A673 (cell line): ENCODE measurements at regions not wholly inside any gene's neighbourhood (a gene's known extent, or its start where the extent isn't known, plus 50 kb on each side); places are given as distances from the start of the nearest gene placed in this dataset.

Experiments
- BruUV-seq: library from RNA; stranded (reverse); fragments of 400-500 nt; replicated peaks from 2 replicates; lab custom pipeline; 2021; lab: Mats Ljungman, UMichigan
- CTCF ChIA-PET: fragments of 300-600 bp; sonication (Branson Sonifier 250); formaldehyde crosslinking; loops from one replicate; lab custom pipeline; 2022; ENCODE audit warnings: antibody characterized with exemption; lab: Charles Lee
- POLR2A ChIA-PET: fragments of 300-600 bp; sonication (Branson Sonifier 250); formaldehyde crosslinking; loops from one replicate; lab custom pipeline; 2022; ENCODE audit warnings: antibody characterized with exemption; ENCODE audit not compliant: low non-redundant PET; lab: Charles Lee
- DNase-seq: peaks from one replicate; pipeline ENCODE4 v3.0.0-alpha.2; 2015; ENCODE audit warnings: low spot score
- H3K27ac ChIP-seq: fragments of 200-600 bp; sonication (generic); 2 replicates; pipeline ENCODE4 v1.5.1; 2016; ENCODE audit warnings: mixed run types, low read depth, mild to moderate bottlenecking, mixed read lengths, antibody characterized with exemption, low read length; ENCODE audit not compliant: poor library complexity, severe bottlenecking
- H3K27me3 ChIP-seq: fragments of 200-600 bp; sonication (generic); replicated peaks from 2 replicates; pipeline ENCODE4 v1.6.1; 2017; ENCODE audit warnings: mixed run types, low read depth, mild to moderate bottlenecking, mixed read lengths, antibody characterized with exemption, low read length; ENCODE audit not compliant: insufficient read depth, poor library complexity
- H3K36me3 ChIP-seq: fragments of 200-600 bp; sonication (generic); 2 replicates; pipeline ENCODE4 v1.6.1; 2016; ENCODE audit warnings: mixed run types, mild to moderate bottlenecking, mixed read lengths, antibody characterized with exemption, low read length; ENCODE audit not compliant: insufficient read depth, poor library complexity, severe bottlenecking
- H3K4me1 ChIP-seq: fragments of 200-600 bp; sonication (generic); 2 replicates; pipeline ENCODE4 v1.6.1; 2017; ENCODE audit warnings: mixed run types, mild to moderate bottlenecking, mixed read lengths, antibody characterized with exemption, low read length; ENCODE audit not compliant: insufficient read depth, poor library complexity, severe bottlenecking
- H3K4me3 ChIP-seq: fragments of 200-600 bp; sonication (generic); 2 replicates; pipeline ENCODE4 v1.5.1; 2016; ENCODE audit warnings: low read depth, mixed run types, mild to moderate bottlenecking, mixed read lengths, low read length; ENCODE audit not compliant: poor library complexity, severe bottlenecking
- H3K9me3 ChIP-seq: fragments of 200-600 bp; sonication (generic); 2 replicates; pipeline ENCODE4 v1.6.1; 2016; ENCODE audit warnings: mixed run types, low read depth, mild to moderate bottlenecking, mixed read lengths, antibody characterized with exemption, low read length; ENCODE audit not compliant: poor library complexity, severe bottlenecking
- CTCF ChIP-seq: fragments of 300-800, 200-600 bp; sonication (generic); conservative IDR thresholded peaks from 2 replicates; pipeline ENCODE4 v1.5.1; 2017; ENCODE audit warnings: low read depth, mild to moderate bottlenecking, antibody characterized with exemption, low read length, moderate library complexity, mixed read lengths
- EZH2 ChIP-seq: fragments of 200-600 bp; sonication (generic); IDR thresholded peaks from 2 replicates; pipeline ENCODE4 v1.6.1; 2017; ENCODE audit warnings: borderline replicate concordance, low read depth, mild to moderate bottlenecking, mixed read lengths, antibody characterized with exemption, low read length; ENCODE audit not compliant: poor library complexity, severe bottlenecking
- intact Hi-C: fragments of 100-400 bp; cut with micrococcal nuclease; formaldehyde crosslinking; loops from one replicate; pipeline ENCODE4 v1.10.0; 2022; ENCODE audit not compliant: unreplicated experiment

- Histone ChIP-seq H3K36me3 (no peaks in the 10 kb centered on the region), H3K4me3 (no peak overlapping the region), H3K27ac (no peak overlapping the region), H3K27me3 (no peaks in the 10 kb centered on the region), H3K4me1 (no peaks in the 10 kb centered on the region), H3K9me3 (no peaks in the 10 kb centered on the region)
- DNase-seq: no peak
- intact Hi-C loops: no loop called here
- CTCF ChIA-PET: no interaction called here
- TF ChIP-seq EZH2 (no peak), CTCF (no peak)
- no TSS peak for BruUV-seq
- POLR2A ChIA-PET: no interaction called here
Observed at GRCh38 chr1:70497152-70497551, 86.1 kb downstream of the CTH start.

- no TSS peak for BruUV-seq
- H3K9me3 ChIP-seq: no peaks in the 10 kb centered on the region
- ChIA-PET POLR2A (no interaction called here), CTCF (no interaction called here)
- intact Hi-C loops: no loop called here
- TF ChIP-seq EZH2 (no peak), CTCF (no peak)
- no peak overlapping the region for H3K4me3 ChIP-seq
- H3K27me3 ChIP-seq: no peaks in the 10 kb centered on the region
- H3K4me1 ChIP-seq: no peaks in the 10 kb centered on the region
- no peak for DNase-seq
- H3K27ac ChIP-seq: no peak overlapping the region
- H3K36me3 ChIP-seq: no peaks in the 10 kb centered on the region
Observed at GRCh38 chr1:70498666-70499065, 87.6 kb downstream of the CTH start.

- Histone ChIP-seq H3K4me1 (peaks cover 6% of the 10 kb centered on the region), H3K4me3 (no peak overlapping the region), H3K36me3 (no peaks in the 10 kb centered on the region), H3K27me3 (no peaks in the 10 kb centered on the region), H3K9me3 (no peaks in the 10 kb centered on the region), H3K27ac (no peak overlapping the region)
- no TSS peak for BruUV-seq
- CTCF ChIA-PET: no interaction called here
- intact Hi-C loops: no loop called here
- DNase-seq: no peak
- POLR2A ChIA-PET: no interaction called here
- TF ChIP-seq CTCF: no peak
- no peak for TF ChIP-seq EZH2
Observed at GRCh38 chr1:70499695-70500094, 88.6 kb downstream of the CTH start.
